HG03442 (cell line): ENCODE measurements at regions not wholly inside any gene's neighbourhood (a gene's known extent, or its start where the extent isn't known, plus 50 kb on each side); places are given as distances from the start of the nearest gene placed in this dataset.
"Not testable (repeated sequence)": the region's sequence is repeated elsewhere in the genome, so short reads cannot be mapped to it uniquely, and the experiment has no call there.

Experiments
- ATAC-seq: cut with Tn5 transposase; IDR thresholded peaks from one replicate; pipeline ENCODE4 v1.9.1; 2021; ENCODE audit warnings: mild to moderate bottlenecking, moderate library complexity; ENCODE audit not compliant: unreplicated experiment

GRCh38 chr4:187464573-187464972, 531.0 kb upstream of the ZFP42 start:
- ATAC-seq = no peak

DNA sequence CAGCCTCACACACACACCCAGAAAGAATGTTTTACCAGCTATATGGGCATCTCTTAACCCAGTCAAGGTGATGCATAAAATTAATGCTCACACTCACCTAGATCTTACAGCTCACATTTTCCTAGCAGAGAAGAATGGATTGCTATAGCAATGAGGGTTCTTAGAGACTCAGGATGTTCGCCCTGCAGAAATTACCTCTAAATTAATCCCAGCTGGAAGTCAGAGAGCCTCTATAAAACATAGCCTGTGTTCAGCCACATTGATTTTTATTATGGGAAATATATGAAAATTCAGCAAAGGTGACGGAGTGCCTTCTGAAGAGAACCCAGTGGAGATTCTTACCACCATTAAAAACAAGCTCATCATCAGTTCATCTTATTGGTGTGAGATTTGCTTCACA, 528.3 kb upstream of the ZFP42 start:
- ATAC-seq = no peak

DNA sequence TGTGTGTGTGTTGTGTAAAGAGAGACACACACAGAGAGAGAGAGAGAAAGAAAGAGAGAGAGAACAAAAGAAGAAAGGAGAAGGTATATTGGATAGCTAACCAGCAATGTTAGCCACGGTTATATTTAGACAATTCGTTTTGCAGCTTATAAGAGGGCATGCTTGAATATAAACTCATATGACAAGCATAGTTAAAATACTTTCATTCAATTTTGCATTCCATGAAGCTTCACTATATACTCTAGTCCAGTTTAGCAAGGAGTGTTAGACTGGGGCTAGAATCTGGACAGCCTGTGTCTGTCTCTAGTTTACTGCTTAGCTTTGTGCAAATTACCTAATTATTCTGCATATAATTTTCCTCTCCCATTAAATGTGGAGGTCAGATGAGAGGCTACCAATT, 525.9 kb upstream of the ZFP42 start:
- ATAC-seq = no peak

DNA sequence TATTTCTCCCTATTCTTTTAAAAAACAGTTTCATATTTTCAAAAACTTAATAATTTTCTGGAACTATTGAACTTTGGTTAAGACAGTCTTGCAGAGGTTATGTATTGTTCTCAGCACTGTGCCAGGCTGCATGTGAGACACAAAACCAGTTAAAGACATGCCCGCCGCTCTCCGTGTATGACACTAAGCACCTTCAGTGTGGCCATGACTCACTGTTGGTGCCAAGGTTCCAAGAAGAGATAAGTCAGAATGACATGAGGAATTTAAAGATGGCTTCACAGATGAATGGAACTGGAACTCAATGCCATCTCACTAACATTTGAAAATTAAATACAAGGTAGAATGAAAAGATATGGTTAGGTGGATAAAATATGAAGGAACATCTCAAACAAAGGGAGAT, 525.5 kb upstream of the ZFP42 start:
- ATAC-seq = no peak

DNA sequence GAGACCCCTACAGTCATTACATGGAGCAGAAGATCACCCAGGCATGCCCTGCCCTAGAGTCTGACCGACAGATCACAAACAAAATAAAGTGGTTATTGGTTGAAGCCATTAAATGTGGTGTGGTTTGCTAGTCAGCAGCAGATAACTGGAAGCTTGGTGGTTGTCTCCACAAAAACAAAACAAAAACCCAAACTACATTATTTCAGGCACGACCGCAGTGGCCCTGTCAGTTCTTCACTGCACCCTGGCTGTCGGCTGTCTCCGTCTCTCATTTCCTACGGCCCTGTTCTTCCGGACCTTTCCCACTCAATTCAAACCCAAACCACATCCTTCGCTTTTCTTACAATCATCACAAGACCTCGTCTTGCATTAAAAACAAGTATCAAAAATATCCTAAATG, 521.3 kb upstream of the ZFP42 start:
- no peak for ATAC-seq

DNA sequence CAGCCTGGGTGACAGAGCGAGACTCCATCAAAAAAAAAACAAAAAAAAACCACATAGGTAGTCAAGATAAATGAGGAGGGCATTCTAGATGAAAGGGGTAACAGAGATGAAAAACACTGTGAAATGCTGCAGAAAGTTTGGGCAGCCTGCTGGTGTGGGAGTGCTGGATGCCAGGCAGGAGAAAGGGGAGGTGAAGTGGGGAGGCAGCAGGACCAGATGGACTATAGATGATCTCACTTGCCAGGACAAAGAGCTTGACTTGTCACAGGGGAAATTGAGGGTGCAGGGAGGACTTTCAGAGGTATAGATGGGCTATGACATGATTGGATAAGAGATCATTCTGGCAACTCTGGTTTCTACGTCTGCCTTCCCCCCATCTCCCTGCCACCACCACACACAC, 519.7 kb upstream of the ZFP42 start:
- ATAC-seq = no peak

DNA sequence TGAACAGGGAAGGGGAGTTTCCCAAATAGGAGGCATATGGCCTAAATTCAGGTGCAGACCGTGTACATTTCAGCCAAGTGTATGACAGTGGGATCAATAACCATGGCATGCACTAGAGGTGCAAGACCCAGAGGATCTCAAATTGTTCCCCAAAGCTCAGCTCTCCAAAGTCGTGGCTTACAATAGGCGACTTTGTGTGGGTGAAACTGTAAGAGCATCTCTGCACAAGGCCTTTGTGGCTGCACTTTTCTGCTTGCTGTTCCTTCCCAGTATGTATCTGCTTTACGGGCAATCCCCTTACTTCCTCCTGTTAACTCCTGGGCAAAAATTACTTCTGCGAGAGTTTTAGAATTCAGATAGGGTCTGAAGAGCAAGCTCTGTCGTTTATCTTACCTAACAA, 518.3 kb upstream of the ZFP42 start:
- ATAC-seq = no peak

GRCh38 chr4:187478292-187479140, 517.1 kb upstream of the ZFP42 start:
- no peak for ATAC-seq

DNA sequence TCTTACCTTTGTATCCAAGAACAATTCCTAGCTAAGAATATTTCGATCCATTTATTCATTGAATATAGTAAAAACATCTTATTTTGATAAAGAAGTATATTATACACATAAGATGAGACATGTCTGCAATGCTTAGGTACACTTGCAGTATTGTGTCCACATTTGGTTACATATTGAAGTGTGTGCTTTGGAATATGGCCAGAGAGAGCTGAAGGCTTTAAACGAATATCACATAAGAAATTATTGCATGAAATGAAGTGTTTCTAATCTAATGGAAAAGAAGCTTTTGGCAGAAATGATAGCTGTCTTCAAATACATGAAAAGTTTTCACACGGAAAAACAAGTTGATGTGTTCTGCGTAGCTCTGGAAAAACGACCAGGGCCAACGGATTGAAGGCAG, 516.1 kb upstream of the ZFP42 start:
- no peak for ATAC-seq

DNA sequence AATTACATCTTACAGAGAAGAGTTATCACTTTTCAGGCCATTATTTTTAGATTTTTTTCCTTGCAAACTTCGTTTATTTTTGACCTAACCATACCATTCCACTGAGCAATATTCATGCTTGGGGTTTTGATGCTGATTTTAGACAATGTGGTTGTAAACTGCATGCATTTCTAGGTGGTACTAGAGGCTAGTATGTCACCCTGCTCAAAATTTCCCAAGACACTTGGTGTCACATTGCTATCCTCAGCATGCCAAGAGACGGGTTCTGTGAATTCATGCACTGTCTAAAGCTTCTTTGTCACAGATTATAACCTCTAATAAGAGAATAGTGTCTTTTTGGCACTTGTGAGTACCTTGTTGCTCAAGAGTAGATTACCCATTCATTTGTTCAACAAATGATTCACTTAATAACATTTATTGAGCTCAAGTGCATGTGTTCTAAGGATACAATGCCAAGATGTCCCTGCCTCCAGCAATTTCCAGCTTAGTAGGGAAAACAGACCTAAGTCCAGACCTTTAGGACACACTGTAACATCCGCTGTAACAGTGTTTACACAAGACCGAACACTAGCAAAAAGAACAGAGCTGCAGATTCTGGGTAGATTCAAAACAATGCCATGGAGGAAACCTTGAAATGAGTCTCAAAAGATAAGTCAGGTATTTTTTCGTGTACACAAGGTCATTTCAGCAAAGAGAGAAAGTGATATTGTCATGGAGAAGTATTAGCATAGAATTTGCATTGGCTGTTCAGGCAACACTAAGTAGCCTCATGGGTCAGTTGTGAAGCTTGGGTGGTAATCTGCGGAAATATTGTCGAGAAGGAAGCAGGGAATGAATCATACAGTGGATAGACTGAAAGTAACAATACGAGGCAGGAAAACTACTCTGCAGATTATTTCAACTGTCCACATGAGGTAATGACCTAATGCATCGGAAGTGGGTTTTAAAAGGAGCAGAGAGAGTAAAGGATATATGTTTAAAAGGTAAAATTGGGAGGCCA, 515.1 kb upstream of the ZFP42 start:
- ATAC-seq = no peak

DNA sequence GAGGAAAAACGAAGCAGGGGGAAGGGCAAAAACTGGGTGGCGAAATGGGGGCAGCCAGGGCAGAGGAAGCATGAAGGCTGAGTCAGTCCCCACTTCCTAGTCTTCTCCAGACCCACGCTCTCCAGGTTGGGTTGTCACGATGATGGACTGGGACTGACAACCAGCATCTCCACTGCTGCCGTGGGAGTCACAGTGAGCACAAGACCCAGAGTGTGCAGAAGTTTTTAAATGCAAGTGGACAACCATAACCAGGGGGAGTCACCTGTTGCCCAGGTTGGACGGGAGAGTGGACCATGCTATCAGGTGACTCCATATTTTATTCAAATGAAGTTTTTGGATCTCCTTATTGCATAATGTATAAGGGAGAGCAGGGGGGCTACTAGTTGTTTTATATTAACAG, 511.4 kb upstream of the ZFP42 start:
- no peak for ATAC-seq

DNA sequence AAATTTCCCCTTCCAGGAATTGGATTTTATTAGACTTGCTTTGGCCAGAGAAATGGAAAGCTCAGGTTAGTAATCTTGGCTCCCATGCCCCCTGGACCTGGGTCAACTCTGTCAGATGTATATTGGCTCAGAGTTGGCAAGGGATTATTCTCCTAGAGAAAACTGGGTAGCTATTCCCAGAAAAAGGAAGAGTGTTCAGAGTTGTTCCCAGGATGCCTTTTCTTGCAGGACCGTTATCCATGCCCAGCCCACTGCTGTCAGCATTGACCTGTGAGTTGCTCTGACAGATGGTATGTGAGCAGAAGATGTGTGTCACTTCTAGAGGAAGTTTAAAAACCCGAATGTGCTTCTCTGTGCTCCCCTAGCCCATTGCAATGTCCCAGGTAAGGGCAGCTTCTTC, 509.9 kb upstream of the ZFP42 start:
- ATAC-seq = no peak

- no peak for ATAC-seq
These were observed 504.3 kb upstream of the ZFP42 start for GRCh38 chr4:187491286-187491685.

DNA sequence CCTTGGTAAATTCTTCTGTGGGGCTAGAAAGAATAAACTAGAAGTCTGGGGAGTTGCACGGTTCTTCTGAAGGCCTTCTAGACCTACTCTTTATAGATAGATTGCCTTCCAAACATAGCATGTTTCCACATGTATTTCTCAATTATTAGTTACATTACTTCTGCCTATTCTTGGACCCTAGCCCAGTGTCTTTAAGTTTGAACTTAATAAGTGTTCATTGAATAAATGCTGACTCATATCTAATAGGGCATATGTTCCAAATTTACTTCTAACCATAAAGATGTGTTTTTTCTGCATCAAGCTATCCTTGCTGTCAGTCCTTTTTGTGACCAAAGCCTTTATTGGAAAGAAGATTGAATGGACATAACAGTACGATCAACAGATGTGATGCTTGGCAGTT, 503.6 kb upstream of the ZFP42 start:
- no peak for ATAC-seq

DNA sequence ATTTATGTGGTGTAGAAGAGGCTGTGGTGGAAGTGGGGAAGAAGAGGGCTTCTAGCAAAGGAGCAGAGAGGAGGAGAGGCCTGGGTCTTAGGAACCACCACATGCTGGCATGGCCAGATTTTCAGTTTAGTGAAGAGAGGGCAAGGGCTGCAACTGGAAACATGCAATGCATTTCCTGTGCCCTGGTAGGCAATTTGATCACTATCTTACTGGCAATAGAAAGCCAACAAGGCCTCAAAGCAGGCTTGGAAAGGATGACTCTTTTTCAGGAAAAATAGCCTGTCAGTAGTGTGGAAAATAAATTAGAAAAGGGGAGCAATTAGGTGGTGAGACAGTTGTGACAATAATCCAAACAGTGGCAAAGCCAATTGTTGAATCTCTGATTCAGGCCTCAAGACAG, 501.9 kb upstream of the ZFP42 start:
- ATAC-seq = no peak

- no peak for ATAC-seq
These were observed 495.6 kb upstream of the ZFP42 start for GRCh38 chr4:187499956-187500355.

GRCh38 chr4:187500796-187501195, 494.8 kb upstream of the ZFP42 start:
- no peak for ATAC-seq

DNA sequence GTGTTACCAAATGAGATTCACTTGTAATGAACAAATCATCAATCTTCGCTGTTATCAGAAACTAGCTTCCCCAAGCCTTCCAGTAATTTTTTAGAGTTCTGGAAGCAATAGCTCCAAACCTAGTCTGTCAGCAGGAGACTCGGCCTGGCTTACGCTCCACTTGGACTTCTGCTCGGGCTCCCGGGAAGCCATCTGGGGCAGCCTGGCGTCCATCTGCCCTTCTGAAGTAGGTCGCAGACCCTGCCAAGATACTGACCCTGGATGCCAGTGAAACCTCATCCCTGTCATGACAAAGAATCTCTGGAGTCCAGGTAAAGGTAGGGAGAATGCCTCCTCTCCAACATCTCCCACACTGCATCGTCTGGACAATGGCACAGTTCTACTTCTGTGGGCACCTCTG, 493.8 kb upstream of the ZFP42 start:
- no peak for ATAC-seq

DNA sequence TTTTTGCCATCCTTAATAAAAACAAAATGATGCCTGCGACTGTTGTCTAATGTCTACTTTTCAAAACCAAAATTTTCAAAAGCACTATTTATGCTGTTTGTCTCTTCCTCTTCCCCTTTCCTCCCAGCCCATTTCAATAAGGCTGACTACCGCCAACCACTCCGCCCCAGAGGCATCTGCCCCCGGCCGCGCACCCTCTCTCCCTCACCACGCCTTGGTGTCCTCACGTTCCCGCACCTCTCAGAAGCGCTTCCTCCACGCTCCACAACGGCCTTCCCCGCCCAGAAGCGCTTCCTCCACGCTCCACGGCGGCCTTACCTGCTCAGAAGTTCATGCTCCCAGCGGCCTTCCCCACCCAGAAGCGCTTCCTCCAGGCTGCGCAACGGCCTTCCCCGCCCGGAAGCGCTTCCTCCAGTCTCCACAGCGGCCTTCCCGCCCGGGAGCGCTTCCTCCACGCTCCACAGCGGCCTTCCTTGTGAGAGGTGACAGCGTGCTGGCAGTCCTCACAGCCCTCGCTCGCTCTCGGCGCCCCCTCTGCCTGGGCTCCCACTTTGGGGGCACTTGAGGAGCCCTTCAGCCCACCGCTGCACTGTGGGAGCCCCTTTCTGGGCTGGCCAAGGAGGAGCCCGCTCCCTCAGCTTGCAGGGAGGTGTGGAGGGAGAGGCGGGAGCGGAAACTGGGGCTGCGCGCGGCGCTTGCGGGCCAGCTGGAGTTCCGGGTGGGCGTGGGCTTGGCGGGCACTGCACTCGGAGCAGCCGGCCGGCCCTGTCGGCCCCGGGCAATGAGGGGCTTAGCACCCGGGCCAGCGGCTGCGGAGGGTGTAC, 490.4 kb upstream of the ZFP42 start:
- ATAC-seq = no peak

DNA sequence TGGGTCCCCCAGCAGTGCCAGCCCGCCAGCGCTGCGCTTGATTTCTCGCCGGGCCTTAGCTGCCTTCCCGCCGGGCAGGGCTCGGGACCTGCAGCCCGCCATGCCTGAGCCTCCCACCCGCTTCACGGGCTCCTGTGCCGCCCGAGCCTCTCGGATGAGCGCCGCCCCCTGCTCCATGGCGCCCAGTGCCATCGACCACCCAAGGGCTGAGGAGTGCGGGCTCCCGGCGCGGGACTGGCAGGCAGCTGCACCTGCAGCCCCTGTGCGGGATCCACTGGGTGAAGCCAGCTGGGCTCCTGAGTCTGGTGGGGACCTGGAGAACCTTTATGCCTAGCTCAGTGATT, 489.8 kb upstream of the ZFP42 start:
- ATAC-seq = not testable (repeated sequence)

GRCh38 chr4:187516224-187516623, 479.3 kb upstream of the ZFP42 start:
- no peak for ATAC-seq
